DOHH2 (cell line): ENCODE measurements at regions not wholly inside any gene's neighbourhood (a gene's known extent, or its start where the extent isn't known, plus 50 kb on each side); places are given as distances from the start of the nearest gene placed in this dataset.
"Not testable (repeated sequence)": the region's sequence is repeated elsewhere in the genome, so short reads cannot be mapped to it uniquely, and the experiment has no call there.

Source experiments
- H3F3A ChIP-seq: fragments of 200-600 bp; sonication (generic), shearing (Covaris generic); 2 replicates; pipeline ENCODE4 v1.6.0; 2016; ENCODE audit warnings: antibody characterized with exemption, mild to moderate bottlenecking; ENCODE audit not compliant: control insufficient read depth, insufficient read depth
- H3K27ac ChIP-seq: fragments of 200-600 bp; sonication (generic); 2 replicates; pipeline ENCODE4 v1.5.1; 2014; ENCODE audit warnings: low read depth, mild to moderate bottlenecking, low read length, moderate library complexity
- H3K27me3 ChIP-seq: fragments of 200-600 bp; sonication (generic); 2 replicates; pipeline ENCODE4 v1.6.1; 2014; ENCODE audit warnings: mild to moderate bottlenecking, low read length, mixed read lengths; ENCODE audit not compliant: control insufficient read depth
- H3K36me3 ChIP-seq: fragments of 200-600 bp; sonication (generic); 2 replicates; pipeline ENCODE4 v1.6.1; 2014; ENCODE audit warnings: mild to moderate bottlenecking, low read length, moderate library complexity, mixed read lengths; ENCODE audit not compliant: control insufficient read depth
- H3K4me1 ChIP-seq: fragments of 200-600 bp; sonication (generic); 2 replicates; pipeline ENCODE4 v1.6.1; 2014; ENCODE audit warnings: mild to moderate bottlenecking, low read length, mixed read lengths; ENCODE audit not compliant: control insufficient read depth
- H3K4me2 ChIP-seq: fragments of 200-600 bp; sonication (generic); 2 replicates; pipeline ENCODE4 v1.6.0; 2014; ENCODE audit warnings: mild to moderate bottlenecking, low read length, moderate library complexity
- H3K4me3 ChIP-seq: fragments of 200-600 bp; sonication (generic); 2 replicates; pipeline ENCODE4 v1.5.1; 2014; ENCODE audit warnings: mild to moderate bottlenecking, low read length, mixed read lengths
- H3K79me2 ChIP-seq: fragments of 200-600 bp; sonication (generic); 2 replicates; pipeline ENCODE4 v1.6.1; 2014; ENCODE audit warnings: mild to moderate bottlenecking, low read length, mixed read lengths; ENCODE audit not compliant: control insufficient read depth
- H3K9me2 ChIP-seq: fragments of 200-600 bp; sonication (generic); replicated peaks from 2 replicates; pipeline ENCODE4 v1.6.1; 2014; ENCODE audit warnings: mild to moderate bottlenecking, low read length, mixed read lengths; ENCODE audit not compliant: control insufficient read depth
- H3K9me3 ChIP-seq: fragments of 200-600 bp; sonication (generic); 2 replicates; pipeline ENCODE4 v1.6.1; 2014; ENCODE audit warnings: antibody characterized with exemption, low read length, mixed read lengths; ENCODE audit not compliant: control insufficient read depth, insufficient read depth
- H4K20me1 ChIP-seq: fragments of 200-600 bp; sonication (generic); 2 replicates; pipeline ENCODE4 v1.6.0; 2014; ENCODE audit warnings: low read depth, mild to moderate bottlenecking, antibody characterized with exemption, low read length, moderate library complexity; ENCODE audit not compliant: control insufficient read depth, insufficient read depth
- CTCF ChIP-seq: fragments of 200-600 bp; sonication (generic); IDR thresholded peaks from one replicate; pipeline ENCODE4 v1.5.1; 2014; ENCODE audit warnings: antibody characterized with exemption, mild to moderate bottlenecking, low read depth, low read length; ENCODE audit not compliant: poor library complexity, severe bottlenecking
- EZH2phosphoT487 ChIP-seq: fragments of 200-600 bp; sonication (generic); IDR thresholded peaks from 2 replicates; pipeline ENCODE4 v1.6.1; 2017; ENCODE audit warnings: borderline replicate concordance, mild to moderate bottlenecking, antibody characterized with exemption, low read length, moderate library complexity, mixed read lengths

- Histone ChIP-seq H3K27ac (no peak overlapping the region), H3K27me3 (no peaks in the 10 kb centered on the region), H3K79me2 (no peaks in the 10 kb centered on the region), H3K4me1 (no peaks in the 10 kb centered on the region), H3K4me3 (no peak overlapping the region), H3K9me2 (no peaks in the 10 kb centered on the region), H3K9me3 (no peaks in the 10 kb centered on the region), H4K20me1 (no peaks in the 10 kb centered on the region), H3K4me2 (no peak overlapping the region), H3K36me3 (no peaks in the 10 kb centered on the region), H3F3A (no peaks in the 10 kb centered on the region)
- no peak for TF ChIP-seq EZH2phosphoT487
- no peak for TF ChIP-seq CTCF
Measured at GRCh38 chr2:239548451-239548871, 147.6 kb upstream of the HDAC4 start.

- H3K36me3 ChIP-seq, H3K27ac ChIP-seq, H3F3A ChIP-seq, H3K4me2 ChIP-seq, H4K20me1 ChIP-seq, H3K27me3 ChIP-seq, H3K4me1 ChIP-seq, H3K9me3 ChIP-seq, H3K79me2 ChIP-seq, H3K9me2 ChIP-seq, H3K4me3 ChIP-seq: not testable (repeated sequence)
Measured at GRCh38 chr2:239547140-239547539, 146.3 kb upstream of the HDAC4 start.

- Histone ChIP-seq H3K27ac (no peak overlapping the region), H3K4me2 (no peak overlapping the region), H3K4me3 (no peak overlapping the region), H3K27me3 (no peaks in the 10 kb centered on the region), H3K9me2 (no peaks in the 10 kb centered on the region), H3K4me1 (no peaks in the 10 kb centered on the region), H4K20me1 (no peaks in the 10 kb centered on the region), H3K36me3 (no peaks in the 10 kb centered on the region), H3F3A (no peaks in the 10 kb centered on the region), H3K79me2 (no peaks in the 10 kb centered on the region), H3K9me3 (no peaks in the 10 kb centered on the region)
- TF ChIP-seq EZH2phosphoT487, result no peak
- TF ChIP-seq CTCF, result no peak
Measured at GRCh38 chr2:239546541-239546940, 145.7 kb upstream of the HDAC4 start.

- Histone ChIP-seq H3K9me2 (no peaks in the 10 kb centered on the region), H3K79me2 (no peaks in the 10 kb centered on the region), H3K27me3 (no peaks in the 10 kb centered on the region), H3K36me3 (no peaks in the 10 kb centered on the region), H3K4me1 (no peaks in the 10 kb centered on the region), H3F3A (no peaks in the 10 kb centered on the region), H3K4me2 (no peak overlapping the region), H3K4me3 (no peak overlapping the region), H3K27ac (no peak overlapping the region), H4K20me1 (no peaks in the 10 kb centered on the region), H3K9me3 (no peaks in the 10 kb centered on the region)
- no peak for TF ChIP-seq EZH2phosphoT487
- no peak for TF ChIP-seq CTCF
Measured at GRCh38 chr2:239545741-239546392, 145.0 kb upstream of the HDAC4 start.
